GM23338 (cell line): ENCODE measurements at regions not wholly inside any gene's neighbourhood (a gene's known extent, or its start where the extent isn't known, plus 50 kb on each side); places are given as distances from the start of the nearest gene placed in this dataset.

Experiments
- EZH2 ChIP-seq: fragments of 200-600 bp; sonication (generic); IDR thresholded peaks from one replicate; pipeline ENCODE4 v1.8.0; 2017; ENCODE audit warnings: antibody characterized with exemption, mild to moderate bottlenecking, low read depth; ENCODE audit not compliant: unreplicated experiment
- EZH2phosphoT487 ChIP-seq: fragments of 200-600 bp; sonication (generic); IDR thresholded peaks from one replicate; pipeline ENCODE4 v1.8.1; 2018; ENCODE audit warnings: antibody characterized with exemption; ENCODE audit not compliant: unreplicated experiment
- POLR2AphosphoS5 ChIP-seq: IDR thresholded peaks from 2 replicates; pipeline ENCODE4 v1.6.1; 2016; ENCODE audit warnings: antibody characterized with exemption, low read depth
- ZNF331 ChIP-seq: fragments of 250-450 bp; sonication (Bioruptor Pico); IDR thresholded peaks from 2 replicates; pipeline ENCODE4 v1.5.0; 2020; ENCODE audit warnings: low read depth, mild to moderate bottlenecking, moderate library complexity
- TF ChIP-seq, protein P1 (sequence below), 2 experiments: fragments of 200-600 bp in 1 of 2; sonication (generic) in 1 of 2; conservative IDR thresholded peaks; 2 replicates each; pipeline versions ENCODE4 v1.5.1 to v1.6.1; 2016 to 2017; ENCODE audit warnings: antibody characterized with exemption in 2 of 2, low read depth in 2 of 2, mild to moderate bottlenecking in 2 of 2, moderate library complexity in 1 of 2
- TF ChIP-seq, protein P2 (sequence below): IDR thresholded peaks from one replicate; pipeline ENCODE4 v1.6.1; 2018; ENCODE audit warnings: antibody characterized with exemption; ENCODE audit not compliant: unreplicated experiment

DNA sequence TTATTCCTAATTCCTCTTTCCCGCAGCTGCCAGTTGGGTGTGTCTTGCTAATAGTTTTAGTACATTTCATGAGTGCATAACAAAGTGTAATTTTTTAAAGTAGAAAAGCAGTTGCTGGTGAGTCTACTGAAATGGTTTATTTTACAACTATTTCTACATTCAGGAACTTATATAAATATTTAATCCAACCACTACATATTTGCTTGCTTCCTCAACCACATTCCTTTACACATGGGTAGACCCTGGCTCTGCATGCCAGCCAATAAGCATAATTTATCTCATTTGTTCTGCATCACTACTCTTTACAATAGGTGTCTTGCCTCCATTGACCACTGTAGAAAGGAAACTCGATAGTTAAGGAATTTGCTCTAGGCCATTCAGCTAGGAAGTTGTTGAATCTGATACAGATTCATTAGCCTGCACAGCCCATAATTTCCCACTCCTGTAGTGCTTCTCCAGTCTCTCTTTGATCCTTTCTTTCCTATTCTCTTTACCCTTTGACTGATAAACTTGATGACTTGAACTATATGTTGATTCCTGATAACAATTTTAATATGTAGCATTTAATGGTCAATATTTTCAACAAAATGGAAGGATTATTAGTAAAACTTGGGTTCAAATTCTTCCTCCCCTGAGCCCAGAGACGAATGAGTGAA, 342.5 kb upstream of the ACTBL2 start:
- TF ChIP-seq, protein P1, sequence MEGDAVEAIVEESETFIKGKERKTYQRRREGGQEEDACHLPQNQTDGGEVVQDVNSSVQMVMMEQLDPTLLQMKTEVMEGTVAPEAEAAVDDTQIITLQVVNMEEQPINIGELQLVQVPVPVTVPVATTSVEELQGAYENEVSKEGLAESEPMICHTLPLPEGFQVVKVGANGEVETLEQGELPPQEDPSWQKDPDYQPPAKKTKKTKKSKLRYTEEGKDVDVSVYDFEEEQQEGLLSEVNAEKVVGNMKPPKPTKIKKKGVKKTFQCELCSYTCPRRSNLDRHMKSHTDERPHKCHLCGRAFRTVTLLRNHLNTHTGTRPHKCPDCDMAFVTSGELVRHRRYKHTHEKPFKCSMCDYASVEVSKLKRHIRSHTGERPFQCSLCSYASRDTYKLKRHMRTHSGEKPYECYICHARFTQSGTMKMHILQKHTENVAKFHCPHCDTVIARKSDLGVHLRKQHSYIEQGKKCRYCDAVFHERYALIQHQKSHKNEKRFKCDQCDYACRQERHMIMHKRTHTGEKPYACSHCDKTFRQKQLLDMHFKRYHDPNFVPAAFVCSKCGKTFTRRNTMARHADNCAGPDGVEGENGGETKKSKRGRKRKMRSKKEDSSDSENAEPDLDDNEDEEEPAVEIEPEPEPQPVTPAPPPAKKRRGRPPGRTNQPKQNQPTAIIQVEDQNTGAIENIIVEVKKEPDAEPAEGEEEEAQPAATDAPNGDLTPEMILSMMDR (conservative IDR thresholded peaks at IDR 0.05; ENCODE audit: low read depth in 2 of 2): no peak
- TF ChIP-seq EZH2 (no peak), ZNF331 (CRISPR knock-in tag) (no peak), POLR2AphosphoS5 (no peak), EZH2phosphoT487 (no peak)
- TF ChIP-seq, protein P2, sequence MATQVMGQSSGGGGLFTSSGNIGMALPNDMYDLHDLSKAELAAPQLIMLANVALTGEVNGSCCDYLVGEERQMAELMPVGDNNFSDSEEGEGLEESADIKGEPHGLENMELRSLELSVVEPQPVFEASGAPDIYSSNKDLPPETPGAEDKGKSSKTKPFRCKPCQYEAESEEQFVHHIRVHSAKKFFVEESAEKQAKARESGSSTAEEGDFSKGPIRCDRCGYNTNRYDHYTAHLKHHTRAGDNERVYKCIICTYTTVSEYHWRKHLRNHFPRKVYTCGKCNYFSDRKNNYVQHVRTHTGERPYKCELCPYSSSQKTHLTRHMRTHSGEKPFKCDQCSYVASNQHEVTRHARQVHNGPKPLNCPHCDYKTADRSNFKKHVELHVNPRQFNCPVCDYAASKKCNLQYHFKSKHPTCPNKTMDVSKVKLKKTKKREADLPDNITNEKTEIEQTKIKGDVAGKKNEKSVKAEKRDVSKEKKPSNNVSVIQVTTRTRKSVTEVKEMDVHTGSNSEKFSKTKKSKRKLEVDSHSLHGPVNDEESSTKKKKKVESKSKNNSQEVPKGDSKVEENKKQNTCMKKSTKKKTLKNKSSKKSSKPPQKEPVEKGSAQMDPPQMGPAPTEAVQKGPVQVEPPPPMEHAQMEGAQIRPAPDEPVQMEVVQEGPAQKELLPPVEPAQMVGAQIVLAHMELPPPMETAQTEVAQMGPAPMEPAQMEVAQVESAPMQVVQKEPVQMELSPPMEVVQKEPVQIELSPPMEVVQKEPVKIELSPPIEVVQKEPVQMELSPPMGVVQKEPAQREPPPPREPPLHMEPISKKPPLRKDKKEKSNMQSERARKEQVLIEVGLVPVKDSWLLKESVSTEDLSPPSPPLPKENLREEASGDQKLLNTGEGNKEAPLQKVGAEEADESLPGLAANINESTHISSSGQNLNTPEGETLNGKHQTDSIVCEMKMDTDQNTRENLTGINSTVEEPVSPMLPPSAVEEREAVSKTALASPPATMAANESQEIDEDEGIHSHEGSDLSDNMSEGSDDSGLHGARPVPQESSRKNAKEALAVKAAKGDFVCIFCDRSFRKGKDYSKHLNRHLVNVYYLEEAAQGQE: no peak
